ENCODE measurements at regions not wholly inside any gene's neighbourhood (a gene's known extent, or its start where the extent isn't known, plus 50 kb on each side); places are given as distances from the start of the nearest gene placed in this dataset.

DNA sequence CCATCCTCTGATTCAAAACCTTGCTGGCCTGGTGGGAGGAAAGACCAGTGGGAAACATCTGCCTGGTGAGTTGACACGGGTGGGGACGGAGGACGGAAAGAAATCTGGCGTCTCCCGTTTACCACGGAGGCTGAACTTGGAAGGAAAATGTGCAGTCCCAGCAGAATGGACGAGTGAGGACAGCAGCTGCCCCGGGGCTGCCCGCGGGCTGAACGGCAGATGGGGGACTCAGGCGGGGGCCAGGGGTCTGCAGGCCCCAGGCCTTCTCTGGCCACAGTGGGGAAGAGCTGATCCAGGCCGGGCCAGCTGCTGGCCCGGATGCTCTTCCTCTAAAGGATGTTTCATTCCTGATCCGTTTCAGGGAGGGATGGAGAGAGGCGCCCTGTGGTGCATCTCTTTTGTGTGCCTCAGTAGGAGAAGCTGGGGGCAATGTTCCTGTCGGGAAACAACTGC lies 147.5 kb upstream of the CHST15 start:
- no peak for DNase-seq
- H3K4me3 ChIP-seq, result no peak overlapping the region
- no peaks in the 10 kb centered on the region for H3K36me3 ChIP-seq
- peak in 2 of 4 donors; percentile 27 to 63 for ATAC-seq
- peak overlapping the region in 4 of 12 donors; percentile 3 to 56 (median 26) for H3K27ac ChIP-seq
- WGBS, 4 donors, result 46 to 57% (median 50%) methylated on average over 12 to 17 of the region's 17 CpGs
- intact Hi-C loops (cut with DNase I), result no loop called here
- H3K9me3 ChIP-seq, result no peaks in the 10 kb centered on the region
- peaks cover 0 to 7% (median 0%) of the 10 kb centered on the region in 12 donors for H3K4me1 ChIP-seq
- H3K27me3 ChIP-seq, result peaks cover 0 to 14% (median 0%) of the 10 kb centered on the region in 9 donors
- TF ChIP-seq CTCF (IDR thresholded peaks at IDR 0.05) (no peak), POLR2A (IDR thresholded peaks at IDR 0.05) (no peak)

DNA sequence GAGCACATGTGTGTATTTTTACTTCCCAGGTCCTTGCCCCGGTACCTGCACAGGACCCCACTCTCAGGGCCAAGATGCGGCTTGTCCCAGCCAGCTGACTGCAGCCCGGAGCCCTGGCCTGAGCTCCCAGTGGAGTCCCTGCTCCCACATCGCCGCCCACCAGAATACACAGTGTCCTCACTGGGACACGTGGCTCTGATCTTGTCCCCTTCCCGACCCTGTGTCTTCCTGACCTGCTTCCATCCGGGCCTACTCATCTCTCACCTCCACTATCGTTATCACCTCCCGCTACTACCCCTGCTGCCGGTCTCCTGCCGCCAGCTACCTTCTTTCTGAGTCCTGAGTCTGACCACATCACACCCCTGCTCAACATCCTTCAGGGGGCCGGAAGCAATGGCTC lies 146.3 kb upstream of the CHST15 start:
- Histone ChIP-seq H3K27me3 (peaks cover 0 to 9% (median 0%) of the 10 kb centered on the region in 9 donors), H3K27ac (peak overlapping the region in 1 of 12 donors; percentile 11), H3K9me3 (no peaks in the 10 kb centered on the region), H3K36me3 (no peaks in the 10 kb centered on the region), H3K4me1 (peaks cover 0 to 7% (median 0%) of the 10 kb centered on the region in 12 donors), H3K4me3 (no peak overlapping the region)
- WGBS, 4 donors, result 58 to 67% (median 64%) methylated on average over 12 to 13 of the region's 13 CpGs
- TF ChIP-seq POLR2A (IDR thresholded peaks at IDR 0.05) (no peak), CTCF (IDR thresholded peaks at IDR 0.05) (no peak)
- intact Hi-C loops (cut with DNase I), result no loop called here
- no peak for DNase-seq
- no peak for ATAC-seq

GRCh38 chr10:124239134-124239533 lies 145.7 kb upstream of the CHST15 start:
- Histone ChIP-seq H3K36me3 (no peaks in the 10 kb centered on the region), H3K9me3 (no peaks in the 10 kb centered on the region), H3K27ac (no peak overlapping the region), H3K27me3 (peaks cover 0 to 7% (median 0%) of the 10 kb centered on the region in 9 donors), H3K4me1 (peaks cover 0 to 7% (median 0%) of the 10 kb centered on the region in 12 donors), H3K4me3 (no peak overlapping the region)
- WGBS, 4 donors, result 41 to 48% (median 46%) methylated on average over 2 of the region's 2 CpGs
- DNase-seq (no peak), ATAC-seq (no peak)
- TF ChIP-seq POLR2A (IDR thresholded peaks at IDR 0.05) (no peak), CTCF (IDR thresholded peaks at IDR 0.05) (no peak)
- intact Hi-C loops (cut with DNase I), result no loop called here

- ATAC-seq, result no peak
- DNase-seq, result no peak
- no peak for TF ChIP-seq CTCF (IDR thresholded peaks at IDR 0.05)
- TF ChIP-seq POLR2A (IDR thresholded peaks at IDR 0.05), result no peak
- intact Hi-C loops (cut with DNase I), result no loop called here
- H3K9me3 ChIP-seq, result no peaks in the 10 kb centered on the region
- peaks cover 0 to 12% (median 0%) of the 10 kb centered on the region in 12 donors for H3K4me1 ChIP-seq
- WGBS, 4 donors, result 75 to 90% (median 83%) methylated on average over 8 of the region's 8 CpGs
- H3K4me3 ChIP-seq, result no peak overlapping the region
- peaks cover 0 to 4% (median 0%) of the 10 kb centered on the region in 9 donors for H3K27me3 ChIP-seq
- no peak overlapping the region for H3K27ac ChIP-seq
- H3K36me3 ChIP-seq, result no peaks in the 10 kb centered on the region
These were observed 145.0 kb upstream of the CHST15 start for GRCh38 chr10:124238367-124238766.
